H9 (cell line): ENCODE measurements at regions not wholly inside any gene's neighbourhood (a gene's known extent, or its start where the extent isn't known, plus 50 kb on each side); places are given as distances from the start of the nearest gene placed in this dataset.

Experiments
- DNase-seq: peaks from one replicate; pipeline ENCODE4 v3.0.0-alpha.2; 2017
- H2AFZ ChIP-seq: one replicate; pipeline ENCODE4 v1.6.1; 2013; ENCODE audit warnings: mild to moderate bottlenecking, low read length, control low read depth, moderate library complexity
- H2AK5ac ChIP-seq: 2 replicates; pipeline ENCODE4 v1.6.1; 2013; ENCODE audit warnings: low read length, control low read depth, mixed read lengths; ENCODE audit not compliant: insufficient read length
- H2BK120ac ChIP-seq: one replicate; pipeline ENCODE4 v1.6.1; 2013; ENCODE audit warnings: low read depth, mild to moderate bottlenecking, low read length, control low read depth, inconsistent platforms; ENCODE audit not compliant: poor library complexity, severe bottlenecking
- H2BK12ac ChIP-seq: 2 replicates; pipeline ENCODE4 v1.6.1; 2013; ENCODE audit warnings: low read length, control low read depth, mixed read lengths, low read depth; ENCODE audit not compliant: insufficient read length
- H2BK15ac ChIP-seq: 2 replicates; pipeline ENCODE4 v1.6.1; 2013; ENCODE audit warnings: low read depth, low read length, control low read depth
- H2BK20ac ChIP-seq: one replicate; pipeline ENCODE4 v1.6.1; 2013; ENCODE audit warnings: low read depth, mild to moderate bottlenecking, low read length, control low read depth, inconsistent platforms; ENCODE audit not compliant: poor library complexity, severe bottlenecking
- H2BK5ac ChIP-seq: 2 replicates; pipeline ENCODE4 v1.6.1; 2013; ENCODE audit warnings: low read length, control low read depth, mixed read lengths; ENCODE audit not compliant: insufficient read length
- H3K14ac ChIP-seq: 2 replicates; pipeline ENCODE4 v1.6.1; 2013; ENCODE audit warnings: low read length, control low read depth; ENCODE audit not compliant: insufficient read depth
- H3K18ac ChIP-seq: 2 replicates; pipeline ENCODE4 v1.6.1; 2013; ENCODE audit warnings: low read depth, mild to moderate bottlenecking, mixed read lengths, low read length, control low read depth; ENCODE audit not compliant: insufficient read length
- H3K23ac ChIP-seq: 2 replicates; pipeline ENCODE4 v1.6.1; 2013; ENCODE audit warnings: low read length, control low read depth, mixed read lengths, low read depth; ENCODE audit not compliant: insufficient read length
- H3K23me2 ChIP-seq: 2 replicates; pipeline ENCODE4 v1.6.1; 2013; ENCODE audit warnings: low read depth, mild to moderate bottlenecking, mixed read lengths, low read length, control low read depth; ENCODE audit not compliant: insufficient read length, poor library complexity, severe bottlenecking
- H3K27ac ChIP-seq: 2 replicates; pipeline ENCODE4 v1.5.1; 2013; ENCODE audit warnings: low read length, control low read depth, mixed read lengths, low read depth; ENCODE audit not compliant: insufficient read length
- H3K27me3 ChIP-seq: 2 replicates; pipeline ENCODE4 v1.6.1; 2013; ENCODE audit warnings: low read length, control low read depth, inconsistent platforms; ENCODE audit not compliant: insufficient read depth
- H3K4ac ChIP-seq: 2 replicates; pipeline ENCODE4 v1.6.1; 2013; ENCODE audit warnings: low read depth, mild to moderate bottlenecking, control low read depth, inconsistent platforms, low read length, moderate library complexity
- H3K4me1 ChIP-seq: 2 replicates; pipeline ENCODE4 v1.6.1; 2013; ENCODE audit warnings: low read length, control low read depth, inconsistent platforms; ENCODE audit not compliant: insufficient read depth
- H3K4me2 ChIP-seq: 2 replicates; pipeline ENCODE4 v1.6.1; 2013; ENCODE audit warnings: low read length, control low read depth, mixed read lengths; ENCODE audit not compliant: insufficient read length, insufficient read depth
- H3K56ac ChIP-seq: 2 replicates; pipeline ENCODE4 v1.6.1; 2013; ENCODE audit warnings: low read depth, mild to moderate bottlenecking, mixed read lengths, low read length, control low read depth; ENCODE audit not compliant: insufficient read length
- H3K79me1 ChIP-seq: 2 replicates; pipeline ENCODE4 v1.6.1; 2013; ENCODE audit warnings: low read depth, mild to moderate bottlenecking, moderate library complexity, low read length, control low read depth, inconsistent platforms; ENCODE audit not compliant: insufficient read depth, poor library complexity, severe bottlenecking
- H3K79me2 ChIP-seq: 2 replicates; pipeline ENCODE4 v1.6.1; 2013; ENCODE audit warnings: low read length, control low read depth, inconsistent platforms; ENCODE audit not compliant: insufficient read depth
- H3K9ac ChIP-seq: 2 replicates; pipeline ENCODE4 v1.6.1; 2013; ENCODE audit warnings: low read length, control low read depth, mixed read lengths; ENCODE audit not compliant: insufficient read length; ENCODE audit errors: extremely low read depth
- H3K9me3 ChIP-seq: one replicate; pipeline ENCODE4 v1.6.1; 2013; ENCODE audit warnings: low read depth, low read length, inconsistent platforms; ENCODE audit not compliant: control insufficient read depth
- H3T11ph ChIP-seq: one replicate; pipeline ENCODE4 v1.6.1; 2013; ENCODE audit warnings: mild to moderate bottlenecking, low read length, control low read depth, inconsistent platforms
- H4K20me1 ChIP-seq: one replicate; pipeline ENCODE4 v1.6.1; 2013; ENCODE audit not compliant: control insufficient read depth, insufficient read length, insufficient read depth
- H4K5ac ChIP-seq: 2 replicates; pipeline ENCODE4 v1.6.1; 2013; ENCODE audit warnings: low read depth, mild to moderate bottlenecking, mixed read lengths, low read length, control low read depth; ENCODE audit not compliant: insufficient read length
- H4K8ac ChIP-seq: replicated peaks from 2 replicates; pipeline ENCODE4 v1.6.1; 2013; ENCODE audit warnings: low read length, control low read depth, mixed read lengths, low read depth; ENCODE audit not compliant: insufficient read length
- H4K91ac ChIP-seq: 2 replicates; pipeline ENCODE4 v1.6.1; 2013; ENCODE audit warnings: low read depth, mild to moderate bottlenecking, moderate library complexity, mixed read lengths, low read length, control low read depth; ENCODE audit not compliant: insufficient read length
- H3K27ac Mint-ChIP-seq, 3 experiments: 2 replicates in 2 of 3; 3 replicates in 1 of 3; pipeline ENCODE4 v1.8.0; 2020 to 2021; ENCODE audit warnings: mixed read lengths in 3 of 3, mild to moderate bottlenecking in 1 of 3, moderate library complexity in 1 of 3
- H3K27me3 Mint-ChIP-seq: 2 replicates; pipeline ENCODE4 v1.8.0; 2021; ENCODE audit warnings: low read depth, mild to moderate bottlenecking, moderate library complexity, mixed read lengths
- H3K36me3 Mint-ChIP-seq, 3 experiments: 2 replicates in 2 of 3; 3 replicates in 1 of 3; pipeline ENCODE4 v1.8.0; 2020 to 2021; ENCODE audit warnings: low read depth in 3 of 3, mixed read lengths in 3 of 3; ENCODE audit not compliant: insufficient read depth in 1 of 3
- H3K4me1 Mint-ChIP-seq, 2 experiments: 2 replicates each; pipeline ENCODE4 v1.8.0; 2020; ENCODE audit warnings: mixed read lengths in 2 of 2
- H3K4me3 Mint-ChIP-seq, 2 experiments: 2 replicates in 1 of 2; 3 replicates in 1 of 2; pipeline ENCODE4 v1.8.0; 2020 to 2021; ENCODE audit warnings: mild to moderate bottlenecking in 2 of 2, mixed read lengths in 2 of 2, moderate library complexity in 1 of 2
- H3K9me3 Mint-ChIP-seq, 2 experiments: 2 replicates in 1 of 2; 3 replicates in 1 of 2; pipeline ENCODE4 v1.8.0; 2020; ENCODE audit warnings: mild to moderate bottlenecking in 2 of 2, mixed read lengths in 2 of 2, moderate library complexity in 1 of 2
- CTCF ChIP-seq: fragments of 200-600 bp; sonication (generic); conservative IDR thresholded peaks from 3 replicates; pipeline ENCODE4 v1.8.0; 2021; ENCODE audit warnings: antibody characterized with exemption, mild to moderate bottlenecking
- WGBS: extraction: QIAGEN DNeasy Blood & Tissue Kit; methylation state at CpG from one replicate; pipeline ENCODE4 v1.1.7; 2013; ENCODE audit warnings: missing lambda C conversion rate, low lambda C conversion rate, mixed read lengths; ENCODE audit not compliant: insufficient read length; ENCODE audit errors: extremely low coverage; 5-methylcytosine and 5-hydroxymethylcytosine counted together

GRCh38 chr2:19158211-19158610, 200.2 kb downstream of the OSR1 start:
- H3K4me1 Mint-ChIP-seq, result no peaks in the 10 kb centered on the region; a peak in 1 of 4 replicates
- peaks cover 8 to 12% of the 10 kb centered on the region in 2 experiments for H3K9me3 Mint-ChIP-seq
- no peaks in the 10 kb centered on the region for H3K4me1 ChIP-seq
- peaks cover 0 to 9% (median 6%) of the 10 kb centered on the region in 3 experiments; a peak in 5 of 7 replicates for H3K36me3 Mint-ChIP-seq
- no peak overlapping the region for H3K4me3 Mint-ChIP-seq
- no peak overlapping the region for H3K18ac ChIP-seq
- H2AFZ ChIP-seq, result no peak overlapping the region
- no peaks in the 10 kb centered on the region for H3K79me2 ChIP-seq
- no peak overlapping the region for H2BK5ac ChIP-seq
- WGBS, result no CpG with 5 or more reads among the region's 1 CpG
- H3K9ac ChIP-seq, result no peak overlapping the region
- DNase-seq, result no peak
- no peak overlapping the region for H2AK5ac ChIP-seq
- no peak overlapping the region for H3K4me2 ChIP-seq
- H3K27ac ChIP-seq, result no peak overlapping the region
- H4K20me1 ChIP-seq, result no peaks in the 10 kb centered on the region
- no peak overlapping the region for H3K23ac ChIP-seq
- H3K27me3 ChIP-seq, result no peaks in the 10 kb centered on the region
- no peaks in the 10 kb centered on the region for H3K27me3 Mint-ChIP-seq
- H2BK120ac ChIP-seq, result no peak overlapping the region
- H3K9me3 ChIP-seq, result no peaks in the 10 kb centered on the region
- no peak for TF ChIP-seq CTCF
- no peak overlapping the region for H4K5ac ChIP-seq
- no peak overlapping the region for H4K8ac ChIP-seq
- no peak overlapping the region for H2BK12ac ChIP-seq
- no peak overlapping the region for H3K56ac ChIP-seq
- no peak overlapping the region for H2BK20ac ChIP-seq
- H3K4ac ChIP-seq, result no peak overlapping the region
- H3K23me2 ChIP-seq, result no peaks in the 10 kb centered on the region
- H2BK15ac ChIP-seq, result no peak overlapping the region
- no peak overlapping the region for H3T11ph ChIP-seq
- H3K14ac ChIP-seq, result no peak overlapping the region
- H4K91ac ChIP-seq, result no peak overlapping the region
- H3K27ac Mint-ChIP-seq, result no peak overlapping the region
- H3K79me1 ChIP-seq, result no peaks in the 10 kb centered on the region
